Tongue (tissue), 2 donors: ENCODE measurements at regions not wholly inside any gene's neighbourhood (a gene's known extent, or its start where the extent isn't known, plus 50 kb on each side); places are given as distances from the start of the nearest gene placed in this dataset. TPM values are rescaled to one million over a fixed set of nuclear protein-coding genes. Genes with fewer than 3 reads are reported as not detected.

ENCODE experiments used
- DNase-seq: peaks from one replicate; pipeline ENCODE4 v3.0.0-alpha.2; 2015
- small RNA-seq: library from RNA; depleted of rRNA; stranded (forward); fragments of <200 nt; gene quantifications from one replicate; pipeline ENCODE3, GENCODE V24; 2014; ENCODE audit warnings: low replicate concordance

DNA sequence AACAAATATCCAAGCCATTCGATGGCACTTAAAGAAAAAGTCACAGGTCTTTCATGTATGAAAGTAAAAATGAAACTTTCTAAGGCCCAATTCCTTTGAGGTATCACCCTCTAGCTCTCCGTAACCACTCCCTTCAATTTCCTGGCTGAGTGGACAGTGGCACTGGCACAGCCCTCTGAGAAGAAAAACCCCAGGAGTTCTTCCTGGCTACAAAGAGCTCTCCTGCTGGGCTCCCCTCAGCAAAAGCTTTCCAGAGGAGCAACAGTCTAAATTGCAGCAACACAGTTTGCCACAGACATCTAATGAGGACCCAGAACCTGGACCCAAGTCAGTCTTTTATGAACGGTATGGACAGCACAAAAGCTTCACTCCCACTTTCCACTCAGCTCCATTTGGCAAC, 71.8 kb downstream of the FUNDC1 start:
- DNase-seq: no peak

DNA sequence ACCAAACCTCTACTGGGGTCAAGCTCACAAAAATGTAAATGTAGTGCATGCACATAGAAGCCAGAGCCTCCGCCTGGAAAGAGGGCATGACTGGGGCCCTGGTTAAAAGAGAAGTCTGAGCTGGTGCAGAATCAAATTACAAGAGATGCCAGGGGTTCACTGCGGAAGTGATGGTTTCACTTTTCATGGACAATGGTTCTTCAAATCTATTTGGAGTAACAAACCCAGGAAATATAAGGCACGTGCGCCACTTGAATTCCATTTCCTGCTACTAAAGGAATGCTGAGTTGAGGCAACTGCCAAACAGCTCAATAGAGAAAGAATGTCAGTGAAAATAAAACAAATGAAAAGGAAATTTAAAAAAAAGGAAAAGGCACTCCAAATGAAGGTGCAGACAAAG, 79.8 kb downstream of the FUNDC1 start:
- DNase-seq: peak; percentile 6

DNA sequence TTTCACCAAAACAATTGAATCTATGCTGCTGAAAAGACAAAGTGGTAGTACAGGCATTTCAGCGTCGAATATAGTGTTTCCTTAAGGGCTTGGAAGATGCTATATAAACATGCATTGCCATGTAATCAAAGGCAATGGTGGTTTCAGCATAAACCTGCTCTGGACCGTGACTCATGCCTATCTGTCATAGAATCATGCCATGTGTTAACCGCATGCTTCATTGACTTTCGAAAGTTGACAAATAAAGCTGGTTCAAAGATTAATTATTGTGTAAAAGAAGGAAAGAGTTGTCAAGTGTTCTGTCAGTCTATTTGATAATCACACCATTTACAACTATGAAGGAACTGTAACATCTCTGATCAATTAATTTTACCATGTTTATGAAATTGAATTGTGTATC, 83.2 kb downstream of the FUNDC1 start:
- no peak for DNase-seq

DNA sequence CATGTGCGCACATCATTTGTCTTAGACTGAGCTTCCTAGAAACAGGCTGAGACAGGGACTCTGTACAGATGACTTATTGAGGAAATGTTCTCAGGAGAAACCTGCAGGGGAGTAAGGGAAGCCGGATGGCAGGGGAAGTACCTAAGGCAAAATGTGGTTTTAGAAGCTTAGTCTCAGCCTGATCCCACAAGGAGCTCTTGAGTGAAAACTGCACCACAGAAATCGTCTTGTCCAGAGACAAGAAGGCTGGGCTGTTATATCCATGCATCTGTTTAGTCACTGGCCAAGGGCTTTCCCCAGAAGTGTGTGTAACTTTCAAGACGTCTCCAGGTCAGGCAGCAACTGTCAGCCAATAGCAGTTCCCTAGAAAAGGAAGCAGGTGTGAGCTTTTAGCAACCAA, 86.0 kb downstream of the FUNDC1 start:
- no peak for DNase-seq

DNA sequence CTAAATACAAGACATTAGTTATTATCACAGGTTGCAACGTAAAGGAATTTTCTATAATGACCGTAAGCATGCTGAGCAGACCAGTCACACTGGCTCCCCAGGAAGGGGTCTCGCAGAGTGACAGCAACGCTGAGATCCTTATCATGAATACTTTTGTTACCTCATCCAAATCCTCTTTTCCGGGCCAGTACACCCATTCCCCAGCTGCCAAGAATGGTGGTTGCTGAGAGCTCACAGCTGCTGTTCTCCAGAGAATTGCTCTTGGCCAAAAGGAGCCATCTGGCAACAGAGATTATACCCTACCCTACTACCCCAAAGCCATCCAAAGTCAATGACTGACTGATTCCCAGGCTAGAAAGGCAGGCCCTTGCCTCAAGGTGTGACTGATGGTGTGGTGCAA, 91.6 kb downstream of the FUNDC1 start:
- DNase-seq: no peak

DNA sequence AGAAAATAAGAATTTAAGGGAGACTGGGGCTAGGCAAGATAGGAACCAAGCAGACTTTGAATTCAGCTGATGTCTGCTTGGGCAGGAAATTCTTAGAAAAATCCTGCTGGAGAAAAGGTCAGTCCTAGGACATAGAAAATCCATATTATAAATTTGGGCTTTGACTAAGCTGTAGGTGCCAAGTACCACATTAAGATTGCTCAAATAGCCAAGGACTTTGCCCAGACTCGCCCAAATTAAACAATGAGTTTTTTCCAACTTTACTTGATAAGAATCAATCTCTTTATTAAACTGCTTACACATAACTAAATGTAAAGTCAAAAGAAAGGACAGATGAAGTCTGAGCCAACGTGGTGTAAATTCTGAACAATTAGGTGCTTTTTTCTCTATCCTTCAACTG, 95.4 kb downstream of the FUNDC1 start:
- no peak for DNase-seq

DNA sequence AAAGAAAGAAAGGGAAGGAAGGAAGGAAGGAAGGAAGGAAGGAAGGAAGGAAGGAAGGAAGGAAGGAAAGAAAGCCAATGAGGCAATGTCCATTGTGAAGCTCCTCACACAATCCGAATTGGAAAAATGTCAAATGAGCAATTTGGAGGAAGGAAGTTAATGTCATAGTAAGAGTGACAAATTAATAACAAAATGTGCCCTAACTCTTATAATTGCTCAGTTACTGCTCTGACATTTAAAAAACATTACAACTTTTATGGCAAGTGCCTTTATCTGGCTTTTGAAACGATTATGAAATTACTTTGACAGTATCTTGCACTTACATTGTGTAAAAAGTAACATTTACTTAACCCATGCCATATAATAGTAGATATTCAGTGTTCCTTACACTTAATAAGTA, 96.5 kb upstream of the EFHC2 start:
- DNase-seq: no peak

DNA sequence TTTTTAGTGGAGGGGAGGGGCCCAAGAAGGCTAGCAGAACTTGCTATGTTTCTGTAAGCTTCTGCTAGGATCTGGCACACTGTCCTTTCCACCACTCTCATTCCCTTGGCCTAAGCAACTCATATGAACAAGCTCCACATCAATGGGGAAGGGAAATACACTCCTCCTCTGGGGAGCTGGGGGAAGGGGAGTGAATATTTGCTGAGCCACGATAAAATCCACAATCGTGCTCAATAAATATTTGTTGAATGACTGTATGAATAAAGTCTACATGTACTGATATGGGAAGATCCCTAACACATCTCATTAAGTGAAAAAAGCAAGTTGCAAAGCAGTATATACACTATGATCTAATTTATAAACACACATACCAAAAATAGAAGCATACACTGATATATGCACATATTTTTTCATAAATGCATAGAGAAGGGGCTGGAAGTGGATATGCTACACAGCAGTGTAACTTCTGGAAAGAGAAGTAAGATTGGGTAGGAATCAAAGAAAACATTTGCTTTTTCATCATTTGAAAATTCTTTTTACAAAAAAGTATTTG, 95.8 kb upstream of the EFHC2 start:
- no peak for DNase-seq

DNA sequence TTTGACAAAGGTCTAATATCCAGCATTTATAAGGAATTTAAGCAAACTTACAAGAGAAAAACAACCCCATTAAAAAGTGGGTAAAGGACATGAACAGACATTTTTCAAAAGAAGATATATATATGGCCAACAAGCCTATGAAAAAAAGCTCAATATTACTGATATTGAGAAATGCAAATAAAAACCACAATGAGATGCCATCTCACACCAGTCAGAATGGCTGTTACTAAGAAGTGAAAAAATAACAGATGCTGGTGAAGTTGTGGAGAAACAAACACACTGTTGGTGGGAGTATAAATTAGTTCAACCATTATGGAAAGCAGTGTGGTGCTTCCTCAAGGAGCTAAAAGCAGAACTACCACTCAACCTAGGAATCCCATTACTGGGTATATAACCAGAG, 91.6 kb upstream of the EFHC2 start:
- DNase-seq: no peak

DNA sequence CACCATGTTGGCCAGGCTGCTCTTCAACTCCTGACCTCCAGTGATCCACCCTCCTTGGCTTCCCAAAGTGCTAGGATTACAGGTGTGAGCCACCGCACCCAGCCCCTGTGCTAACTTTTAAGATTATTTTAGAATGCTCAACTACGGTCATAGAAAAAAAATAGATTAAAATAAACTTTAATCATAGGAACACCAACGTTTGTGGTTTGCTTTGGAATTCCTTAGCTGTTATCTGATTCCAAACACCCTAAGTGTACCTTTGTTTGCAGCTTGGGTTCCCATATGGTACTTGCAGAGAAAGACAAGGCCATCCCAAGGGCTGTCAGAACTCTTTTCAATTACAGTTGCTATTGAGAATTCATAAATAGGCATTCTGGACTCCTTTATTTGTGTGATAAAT, 90.1 kb upstream of the EFHC2 start:
- no peak for DNase-seq

DNA sequence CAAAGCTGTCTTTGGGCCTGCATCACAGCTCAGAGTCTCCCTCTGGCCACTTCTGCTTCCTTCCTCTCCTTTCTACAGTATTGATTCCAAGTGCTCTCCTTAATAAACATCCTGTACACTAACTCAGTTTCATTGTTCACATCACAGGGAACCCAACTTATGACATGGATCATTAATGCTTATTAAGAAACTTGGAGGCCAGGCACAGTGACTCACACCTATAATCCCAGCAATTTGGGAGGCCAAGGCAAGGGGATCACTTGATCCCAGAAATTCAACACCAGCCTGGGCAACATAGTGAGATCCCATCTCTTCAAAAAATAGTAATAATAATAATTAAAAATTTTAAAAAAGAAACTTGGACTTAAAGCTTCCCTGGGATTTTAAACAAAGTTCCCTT, 89.2 kb upstream of the EFHC2 start:
- DNase-seq: no peak

DNA sequence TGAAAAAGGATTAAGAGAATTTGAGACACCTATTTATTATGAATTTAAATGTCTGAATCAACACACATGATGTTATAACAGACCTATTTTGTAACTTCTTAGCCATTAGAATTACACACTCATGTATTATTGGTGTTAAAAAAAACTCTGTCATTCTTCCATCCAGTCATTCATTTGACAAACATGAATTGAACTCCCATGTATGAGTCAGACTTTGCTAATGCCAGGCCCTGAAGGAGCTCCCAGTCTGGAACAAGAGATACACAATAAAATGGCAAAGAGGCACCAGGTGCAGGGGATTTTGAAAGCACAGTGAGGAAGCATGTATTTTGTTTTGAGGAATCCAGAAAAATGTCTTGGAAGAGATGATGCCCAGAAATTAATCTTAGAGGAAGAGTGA, 87.7 kb upstream of the EFHC2 start:
- DNase-seq: no peak

DNA sequence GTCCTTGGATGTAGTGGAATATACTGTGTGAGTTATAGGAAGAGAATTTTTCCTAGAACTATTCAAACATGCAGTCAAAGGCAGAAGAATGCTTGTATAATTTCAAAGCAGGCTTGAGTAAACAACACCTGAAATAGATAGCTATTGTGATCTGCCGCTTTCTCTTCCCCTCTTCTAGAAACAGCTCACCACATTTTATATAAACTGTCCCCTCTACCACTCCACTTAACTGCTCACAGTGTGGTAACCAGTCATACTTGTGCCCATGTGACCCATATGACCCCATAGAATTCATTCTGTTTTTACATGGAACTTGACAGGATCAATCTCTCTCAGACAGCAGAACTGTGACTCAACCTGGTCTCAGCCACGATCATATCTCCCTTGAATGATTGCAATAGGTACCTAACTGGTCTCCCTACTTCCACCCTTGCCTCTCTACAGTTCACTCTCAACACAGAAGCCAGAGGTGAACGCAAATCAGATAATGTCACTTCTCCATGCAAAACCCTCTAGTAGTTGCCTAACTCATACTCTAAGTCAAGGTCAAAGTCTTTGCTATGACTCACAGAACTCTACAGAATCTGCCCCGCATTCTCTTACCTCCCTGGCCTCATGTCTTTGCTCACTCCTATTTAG, 85.6 kb upstream of the EFHC2 start:
- no peak for DNase-seq

DNA sequence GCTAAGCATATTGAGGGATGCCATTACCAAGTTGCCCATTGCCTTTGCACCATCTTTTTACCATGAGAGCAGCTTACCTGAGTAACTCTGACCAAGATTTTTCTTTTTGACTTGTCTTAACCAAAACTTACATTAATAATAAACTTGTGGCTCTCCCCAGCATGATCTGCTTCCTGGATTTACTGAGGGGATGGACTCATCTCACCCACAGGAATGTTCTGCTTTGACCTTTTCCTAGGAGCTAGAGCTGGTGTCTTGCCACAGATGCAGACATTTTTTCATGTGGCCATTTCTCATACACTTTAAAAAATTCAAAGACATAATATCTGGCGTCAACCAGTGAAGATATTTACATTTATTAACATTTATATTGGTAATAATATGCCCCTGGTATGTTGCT, 79.2 kb upstream of the EFHC2 start:
- DNase-seq: no peak

DNA sequence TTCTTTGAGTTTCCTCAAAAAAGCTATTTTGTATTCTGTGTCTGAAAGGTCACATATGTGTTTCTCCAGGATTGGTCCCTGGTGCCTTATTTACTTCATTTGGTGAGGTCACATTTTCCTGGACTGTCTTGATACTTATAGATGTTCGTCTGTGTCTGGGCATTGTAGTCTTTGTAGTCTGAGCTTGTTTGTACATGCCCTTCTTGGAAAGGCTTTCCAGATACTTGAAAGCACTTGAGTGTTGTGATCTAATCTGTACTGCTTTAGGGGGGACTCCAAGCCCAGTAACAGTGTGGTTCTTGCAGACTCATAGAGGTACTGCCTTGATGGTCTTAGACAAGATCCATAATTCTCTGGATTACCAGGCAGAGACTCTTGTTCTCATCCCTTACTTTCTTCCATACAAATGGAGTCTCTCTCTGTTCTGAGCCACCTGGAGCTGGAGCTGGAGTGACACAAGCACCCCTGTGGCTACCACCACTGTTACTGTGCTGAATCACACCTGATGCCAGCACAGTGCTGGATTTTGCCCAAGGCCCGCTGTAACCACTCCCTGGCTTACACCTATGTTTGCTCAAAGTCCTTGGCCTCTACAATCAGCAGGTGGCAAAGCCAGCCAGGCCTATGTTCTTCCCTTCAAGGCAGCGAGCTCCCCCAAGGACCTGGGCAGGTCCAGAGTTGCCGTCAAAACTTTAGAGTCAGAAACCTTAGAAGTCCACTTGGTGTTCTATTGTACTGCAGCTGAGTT, 72.3 kb upstream of the EFHC2 start:
- DNase-seq: no peak

DNA sequence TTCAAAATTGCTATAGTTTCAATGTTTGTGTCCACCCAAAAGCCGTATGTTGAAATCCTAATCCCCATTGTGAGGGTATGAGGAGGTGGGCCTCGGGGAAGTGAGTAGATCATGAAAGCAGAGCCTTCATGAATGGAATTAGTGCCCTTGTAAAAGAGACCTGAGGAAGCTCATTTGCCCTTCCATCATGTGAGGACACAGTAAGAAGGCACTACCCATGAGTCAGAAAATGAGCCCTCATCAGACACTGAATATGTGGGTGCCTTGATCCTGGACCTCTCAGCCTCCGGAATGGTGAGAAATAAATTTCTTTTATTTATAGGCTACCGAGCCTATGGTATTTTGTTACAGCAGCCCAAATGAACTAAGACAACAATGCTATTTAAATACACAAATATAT, 57.7 kb upstream of the EFHC2 start:
- DNase-seq: no peak

DNA sequence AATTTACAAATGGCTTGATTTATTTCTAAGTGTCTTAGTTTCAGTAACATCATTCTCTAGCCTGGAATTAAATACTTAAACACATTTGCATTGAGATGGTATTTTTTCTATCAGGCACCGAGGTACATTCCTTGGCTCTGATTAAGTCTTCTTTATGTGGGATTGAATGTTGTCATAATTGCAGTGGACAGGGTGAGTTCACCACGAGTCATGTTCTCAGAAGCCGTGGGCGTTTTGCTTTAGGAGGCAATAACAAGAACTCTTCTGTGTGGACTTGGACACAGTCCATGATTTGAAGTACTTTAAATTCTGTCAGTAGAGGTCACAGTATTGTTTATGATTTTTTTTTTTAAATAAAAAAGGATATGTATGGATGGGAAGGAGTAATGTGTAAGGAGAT, 57.1 kb upstream of the EFHC2 start:
- DNase-seq: peak; percentile 10

DNA sequence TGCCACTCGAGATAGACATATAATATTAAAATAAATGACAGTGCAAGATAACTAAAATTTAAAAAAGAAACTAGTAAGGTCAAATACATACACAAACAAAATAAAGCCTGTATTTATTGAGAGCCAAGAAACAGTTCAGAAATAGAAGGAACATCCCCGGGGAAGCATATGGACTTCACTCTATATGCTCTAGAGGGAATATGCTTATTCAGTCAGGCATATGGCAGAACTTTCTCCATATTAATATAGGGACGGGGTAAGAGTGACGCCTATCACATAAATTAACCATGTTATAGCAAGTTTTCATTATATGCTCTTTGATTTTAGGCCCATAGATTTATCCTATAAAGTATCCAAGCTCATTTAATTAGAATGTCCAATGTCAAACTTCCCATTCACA, 56.7 kb upstream of the EFHC2 start:
- no peak for DNase-seq

Small RNA genes lying in the stretch of these regions (small RNA-seq; reads per million reads assigned to genes)
- not detected for gene RF00019
